Pancreas (tissue), 10 donors: ENCODE measurements at regions not wholly inside any gene's neighbourhood (a gene's known extent, or its start where the extent isn't known, plus 50 kb on each side); places are given as distances from the start of the nearest gene placed in this dataset.

Experiments used
- ATAC-seq, 4 donors: fragments of 200-7000 bp; cut with Tn5 transposase; one replicate each; pipeline versions ENCODE4 v1.8.0 to v1.9.1; 2020; ENCODE audit warnings: mild to moderate bottlenecking in 4 of 4, moderate library complexity in 4 of 4
- DNase-seq, 6 donors: peaks; one replicate each; pipeline ENCODE4 v3.0.0-alpha.2; 2020
- FAIRE-seq: peaks from 2 replicates; lab custom pipeline; 2012; peaks lifted over from hg19 to GRCh38; lab: Jason Lieb, UNC
- H3K27ac ChIP-seq, 4 donors: fragments of 200-600 bp; sonication (generic); 1 replicate in 3 of 4; 2 replicates in 1 of 4; pipeline versions ENCODE4 v1.5.0 to v1.8.0; 2020
- H3K27me3 ChIP-seq, 4 donors: fragments of 200-600 bp; one replicate each; pipeline ENCODE4 v1.8.0; 2021
- H3K36me3 ChIP-seq, 3 donors: fragments of 200-600 bp; sonication (generic) in 1 of 3; one replicate each; pipeline versions ENCODE4 v1.5.0 to v1.8.0; 2020 to 2021
- H3K4me1 ChIP-seq, 3 donors: fragments of 200-600 bp; one replicate each; pipeline ENCODE4 v1.8.0; 2021
- H3K4me3 ChIP-seq, 4 donors: fragments of 200-600 bp; sonication (generic) in 2 of 4; one replicate each; pipeline versions ENCODE4 v1.5.0 to v1.8.0; 2020 to 2021
- H3K9me3 ChIP-seq, 4 donors: fragments of 200-600 bp; one replicate each; pipeline ENCODE4 v1.8.0; 2021
- WGBS, 2 donors: extraction: QIAGEN DNeasy Blood & Tissue Kit; methylation state at CpG; one replicate each; pipeline ENCODE4 v1.1.7; 2013; 5-methylcytosine and 5-hydroxymethylcytosine counted together
- intact Hi-C, 3 donors: fragments of 100-400 bp; cut with DNase I; formaldehyde crosslinking; loops; one replicate each; pipeline versions ENCODE4 v1.11.1 to v1.14.2; 2022
- TF ChIP-seq, protein P1 (sequence below), 4 donors: fragments of 200-600 bp; sonication (generic) in 3 of 4; IDR thresholded peaks; one replicate each; pipeline versions ENCODE4 v1.5.0 to v1.8.0; 2021; ENCODE audit warnings: antibody characterized with exemption in 4 of 4
- donor health status: healthy with polysubstance abuse.
- donor health status: DM: no; HTN: no; CAD: no; lungs with moderate emphysema.
- donor health status: DM: no; HTN: no; CAD: no.
- donor health status: control.
- donor health status: control.
- donor health status: Bipolar disorder and iron deficiency.
- donor health status: DM: yes; HTN: yes; CAD: no.
- donor health status: DM: no; HTN: no; CAD: no.
- donor health status: DM: no; HTN: no; CAD: no.
- donor health status: DM: yes; HTN: yes; CAD: no.

DNA sequence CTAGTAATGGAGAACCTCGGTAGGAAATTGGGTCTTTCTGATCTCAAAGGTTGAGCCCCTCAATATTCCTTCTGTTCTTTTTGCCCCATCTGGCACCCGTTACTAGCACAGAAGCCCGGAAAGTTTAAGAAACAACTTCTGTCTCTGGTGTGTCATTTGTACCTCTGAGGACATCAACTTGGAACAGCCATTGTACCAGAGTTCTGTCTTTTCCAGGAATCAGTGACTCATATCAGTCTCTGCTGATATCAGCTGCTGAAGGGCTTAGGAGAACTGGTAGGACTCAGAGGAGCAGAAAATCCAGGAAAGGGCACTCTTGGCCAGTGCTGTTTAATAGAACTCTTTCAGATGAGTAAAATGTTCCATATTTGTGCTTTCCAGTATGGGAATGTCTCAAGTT lies 78.3 kb upstream of the CHD6 start:
- no peak overlapping the region for H3K27ac ChIP-seq
- H3K4me3 ChIP-seq = no peak overlapping the region
- ATAC-seq = no peak
- no peaks in the 10 kb centered on the region for H3K36me3 ChIP-seq
- intact Hi-C loops = no loop called here
- H3K4me1 ChIP-seq = no peaks in the 10 kb centered on the region
- DNase-seq = no peak
- H3K9me3 ChIP-seq = no peaks in the 10 kb centered on the region
- 78 to 85% methylated on average over 3 of the region's 3 CpGs for WGBS, 2 donors
- H3K27me3 ChIP-seq = no peaks in the 10 kb centered on the region
- no peak for FAIRE-seq
- TF ChIP-seq, protein P1, sequence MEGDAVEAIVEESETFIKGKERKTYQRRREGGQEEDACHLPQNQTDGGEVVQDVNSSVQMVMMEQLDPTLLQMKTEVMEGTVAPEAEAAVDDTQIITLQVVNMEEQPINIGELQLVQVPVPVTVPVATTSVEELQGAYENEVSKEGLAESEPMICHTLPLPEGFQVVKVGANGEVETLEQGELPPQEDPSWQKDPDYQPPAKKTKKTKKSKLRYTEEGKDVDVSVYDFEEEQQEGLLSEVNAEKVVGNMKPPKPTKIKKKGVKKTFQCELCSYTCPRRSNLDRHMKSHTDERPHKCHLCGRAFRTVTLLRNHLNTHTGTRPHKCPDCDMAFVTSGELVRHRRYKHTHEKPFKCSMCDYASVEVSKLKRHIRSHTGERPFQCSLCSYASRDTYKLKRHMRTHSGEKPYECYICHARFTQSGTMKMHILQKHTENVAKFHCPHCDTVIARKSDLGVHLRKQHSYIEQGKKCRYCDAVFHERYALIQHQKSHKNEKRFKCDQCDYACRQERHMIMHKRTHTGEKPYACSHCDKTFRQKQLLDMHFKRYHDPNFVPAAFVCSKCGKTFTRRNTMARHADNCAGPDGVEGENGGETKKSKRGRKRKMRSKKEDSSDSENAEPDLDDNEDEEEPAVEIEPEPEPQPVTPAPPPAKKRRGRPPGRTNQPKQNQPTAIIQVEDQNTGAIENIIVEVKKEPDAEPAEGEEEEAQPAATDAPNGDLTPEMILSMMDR (IDR thresholded peaks at IDR 0.05) = no peak

DNA sequence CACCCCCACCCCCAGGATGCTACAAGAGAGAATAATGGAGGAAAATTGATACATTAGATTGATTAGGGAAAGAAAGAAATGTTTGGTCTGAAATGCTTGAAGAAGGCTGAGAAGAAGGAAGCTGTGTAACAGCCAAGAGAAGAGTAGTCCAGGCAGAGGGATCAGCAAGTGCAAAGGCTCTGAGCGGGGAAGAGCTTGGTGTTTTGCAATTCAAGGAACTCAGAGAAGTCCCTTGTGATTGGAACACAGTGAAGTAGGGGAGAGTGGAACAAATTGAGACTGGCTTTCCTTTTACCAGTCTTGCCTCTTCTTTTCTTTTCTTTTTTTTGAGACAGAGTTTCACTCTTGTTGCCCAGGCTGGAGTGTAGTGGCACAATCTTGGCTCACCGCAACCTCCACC lies 76.6 kb upstream of the CHD6 start:
- H3K27me3 ChIP-seq = no peaks in the 10 kb centered on the region
- H3K9me3 ChIP-seq = no peaks in the 10 kb centered on the region
- H3K4me1 ChIP-seq = no peaks in the 10 kb centered on the region
- no peak for FAIRE-seq
- TF ChIP-seq, protein P1 (IDR thresholded peaks at IDR 0.05) = no peak
- no peak for DNase-seq
- no peaks in the 10 kb centered on the region for H3K36me3 ChIP-seq
- no peak overlapping the region for H3K4me3 ChIP-seq
- no peak for ATAC-seq
- no peak overlapping the region for H3K27ac ChIP-seq
- 98 to 100% methylated on average over 2 of the region's 2 CpGs for WGBS, 2 donors
- intact Hi-C loops = no loop called here

DNA sequence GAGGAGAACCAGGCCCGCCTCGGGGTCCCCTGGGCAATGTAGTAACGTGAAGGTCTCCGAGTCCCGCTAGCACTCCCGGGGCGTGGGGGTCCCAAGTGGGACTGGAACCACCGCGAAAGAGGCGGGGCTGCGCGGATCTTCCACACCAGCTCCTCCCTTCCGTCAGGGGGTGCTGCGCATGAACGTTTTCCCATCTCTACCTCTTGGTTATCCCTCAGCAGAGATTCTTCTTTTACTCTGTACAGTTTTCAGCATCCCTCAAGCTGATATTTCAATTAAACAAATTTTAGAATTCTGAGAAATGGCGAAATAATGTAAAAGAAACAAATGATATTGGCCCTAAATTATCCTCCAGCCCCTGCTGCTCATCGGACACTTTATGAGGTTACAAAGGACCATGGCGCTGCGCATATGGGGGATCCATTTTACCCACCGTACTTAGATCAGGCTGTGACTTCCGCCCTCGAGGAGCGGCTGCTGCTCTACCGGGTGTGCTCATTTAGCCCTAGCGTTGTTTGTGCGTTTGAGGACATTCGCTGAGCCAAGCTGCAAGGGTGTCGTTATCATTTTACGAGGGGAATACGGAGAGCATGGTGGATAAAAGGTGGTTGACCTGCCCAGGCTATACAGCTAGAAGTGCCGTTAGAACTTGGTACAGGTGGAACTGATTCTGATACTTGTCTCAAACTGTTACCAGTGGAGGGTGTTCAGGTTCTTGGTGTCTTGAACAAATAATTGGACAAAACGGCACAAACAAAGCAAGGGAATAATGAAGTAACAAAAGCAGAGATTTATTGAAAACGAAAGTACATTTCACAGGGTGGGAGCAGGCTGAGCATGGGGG lies 75.2 kb upstream of the CHD6 start:
- ATAC-seq (peak; percentile 94 to 96 (median 94)), FAIRE-seq (peak; percentile 57), DNase-seq (peak; percentile 80 to 88 (median 81))
- intact Hi-C loops = no loop called here
- TF ChIP-seq, protein P1 (IDR thresholded peaks at IDR 0.05) = peak in 2 of 4 donors; percentile 13 to 22
- Histone ChIP-seq H3K4me3 (peak overlapping the region; percentile 53 to 80 (median 72)), H3K27ac (peak overlapping the region; percentile 66 to 91 (median 82)), H3K4me1 (peaks cover 0 to 2% (median 0%) of the 10 kb centered on the region in 3 donors), H3K9me3 (no peaks in the 10 kb centered on the region), H3K27me3 (no peaks in the 10 kb centered on the region), H3K36me3 (no peaks in the 10 kb centered on the region)
- WGBS, 2 donors = 0% methylated on average over 33 of the region's 33 CpGs

DNA sequence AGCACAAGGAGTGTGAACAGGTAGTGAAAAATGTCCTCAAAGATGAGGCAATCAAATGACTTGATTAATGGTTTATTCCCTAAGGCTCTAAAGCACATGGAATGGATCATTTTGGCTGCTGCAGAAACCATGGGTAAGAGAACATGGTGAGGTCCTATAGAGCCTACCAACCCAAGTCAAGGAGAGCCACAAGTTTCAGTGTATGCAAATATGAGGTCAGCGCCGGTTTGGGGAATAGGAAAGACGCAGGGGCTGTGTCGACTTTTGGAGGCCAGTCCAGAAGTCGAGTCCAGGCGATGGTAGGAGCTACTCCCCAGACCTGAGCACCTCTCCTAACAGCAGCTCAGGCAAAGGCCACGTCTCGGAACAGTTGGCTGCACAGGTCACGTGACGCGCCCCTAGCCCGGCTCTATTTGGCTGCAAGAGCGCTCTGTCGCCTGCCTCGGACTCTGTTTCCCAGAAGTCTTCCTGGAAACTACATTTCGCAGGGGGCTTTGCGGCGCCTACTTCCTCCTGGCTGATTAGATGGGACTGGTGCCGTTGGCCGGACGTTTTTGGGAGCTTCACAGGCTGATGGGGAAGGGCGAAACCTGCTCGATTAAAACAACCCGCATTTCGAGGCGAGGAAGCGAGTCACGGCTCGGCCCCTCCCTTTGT lies 74.4 kb upstream of the CHD6 start:
- H3K4me1 ChIP-seq = peaks cover 0 to 8% (median 0%) of the 10 kb centered on the region in 3 donors
- peak overlapping the region; percentile 53 to 80 (median 72) for H3K4me3 ChIP-seq
- ATAC-seq = peak; percentile 74 to 83 (median 78)
- no peak for FAIRE-seq
- no peaks in the 10 kb centered on the region for H3K9me3 ChIP-seq
- intact Hi-C loops = no loop called here
- no peaks in the 10 kb centered on the region for H3K27me3 ChIP-seq
- WGBS, 2 donors = 6% methylated on average over 29 of the region's 29 CpGs
- TF ChIP-seq, protein P1 (IDR thresholded peaks at IDR 0.05) = no peak
- peak overlapping the region; percentile 66 to 91 (median 82) for H3K27ac ChIP-seq
- no peaks in the 10 kb centered on the region for H3K36me3 ChIP-seq
- DNase-seq = peak; percentile 84 to 93 (median 86)
